A549 (cell line): ENCODE measurements at regions not wholly inside any gene's neighbourhood (a gene's known extent, or its start where the extent isn't known, plus 50 kb on each side); places are given as distances from the start of the nearest gene placed in this dataset.

Source experiments
- ATAC-seq, 2 experiments: fragments of 200-7000 bp in 1 of 2; fragments of >200 bp in 1 of 2; cut with Nextera tagmentation in 1 of 2; cut with Tn5 transposase in 1 of 2; 3 replicates each; pipeline versions ENCODE4 v1.8.0 to v1.9.1; 2018 to 2020; ENCODE audit warnings: mild to moderate bottlenecking in 1 of 2, moderate library complexity in 1 of 2
- CTCF ChIA-PET: fragments of 300-600 bp; sonication (Branson Sonifier 250); formaldehyde crosslinking; extraction: SDS; loops from one replicate; lab custom pipeline; 2021; ENCODE audit warnings: antibody characterized with exemption, inconsistent platforms; lab: Yijun Ruan, JAX
- POLR2A ChIA-PET: fragments of 350-600 bp; formaldehyde crosslinking; extraction: SDS; loops from one replicate; lab custom pipeline; 2021; ENCODE audit warnings: antibody characterized with exemption, inconsistent platforms; lab: Yijun Ruan, JAX
- DNase-seq, 2 experiments: peaks; one replicate each; pipeline versions ENCODE4 v3.0.0 to v3.0.0-alpha.2; 2011 to 2016; ENCODE audit warnings: low read depth in 1 of 2, low spot score in 1 of 2
- FAIRE-seq: peaks from 2 replicates; lab custom pipeline; 2011; peaks lifted over from hg19 to GRCh38; lab: Jason Lieb, UNC
- H3K27ac ChIP-seq, 2 experiments: fragments of >200 bp; sonication (Bioruptor Twin); formaldehyde crosslinking; 3 replicates each; pipeline ENCODE4 v1.5.1; 2016 to 2017
- H3K4me1 ChIP-seq: fragments of >200 bp; sonication (Bioruptor Twin); formaldehyde crosslinking; 3 replicates; pipeline ENCODE4 v1.6.1; 2016
- H3K4me2 ChIP-seq: fragments of >200 bp; sonication (Bioruptor Twin); formaldehyde crosslinking; 3 replicates; pipeline ENCODE4 v1.6.1; 2016
- H3K4me3 ChIP-seq: fragments of >200 bp; sonication (Bioruptor Twin); formaldehyde crosslinking; 3 replicates; pipeline ENCODE4 v1.5.1; 2016
- H3K9me3 ChIP-seq: fragments of >200 bp; sonication (Bioruptor Twin); formaldehyde crosslinking; 3 replicates; pipeline ENCODE4 v1.6.1; 2016
- CBX2 ChIP-seq: fragments of 200-600 bp; sonication (generic); IDR thresholded peaks from 2 replicates; pipeline ENCODE4 v1.6.1; 2016; ENCODE audit warnings: low read depth, mild to moderate bottlenecking, borderline replicate concordance
- CBX8 ChIP-seq: fragments of 200-600 bp; sonication (generic); IDR thresholded peaks from 2 replicates; pipeline ENCODE4 v1.6.1; 2016
- CEBPB ChIP-seq, 2 experiments: fragments of >200 bp in 1 of 2; sonication (Bioruptor Twin) in 1 of 2; formaldehyde crosslinking in 1 of 2; IDR thresholded peaks; 2 replicates each; pipeline ENCODE4 v1.6.1; 2012 to 2016
- EHMT2 ChIP-seq: fragments of 200-600 bp; sonication (generic); IDR thresholded peaks from 2 replicates; pipeline ENCODE4 v1.6.1; 2016; ENCODE audit warnings: antibody characterized with exemption, low read depth, mild to moderate bottlenecking, moderate library complexity
- ESRRA ChIP-seq: fragments of 150-350 bp; IDR thresholded peaks from 2 replicates; pipeline ENCODE4 v1.6.1; 2014; ENCODE audit warnings: mild to moderate bottlenecking, low read length, borderline replicate concordance
- FOSB ChIP-seq: fragments of 250-450 bp; sonication (Bioruptor Pico); IDR thresholded peaks from 2 replicates; pipeline ENCODE4 v1.5.0; 2020; ENCODE audit warnings: mild to moderate bottlenecking, moderate library complexity
- GATA3 ChIP-seq: IDR thresholded peaks from 2 replicates; pipeline ENCODE4 v1.6.1; 2012; ENCODE audit warnings: borderline replicate concordance
- HDAC2 ChIP-seq: fragments of 200-600 bp; sonication (generic); IDR thresholded peaks from 2 replicates; pipeline ENCODE4 v1.6.1; 2016
- HOXB5 ChIP-seq: fragments of 250-450 bp; sonication (Bioruptor Pico); IDR thresholded peaks from 2 replicates; pipeline ENCODE4 v1.5.0; 2020; ENCODE audit warnings: mild to moderate bottlenecking, moderate library complexity
- JUN ChIP-seq, 2 experiments: fragments of >200 bp; sonication (Bioruptor Twin); formaldehyde crosslinking; IDR thresholded peaks; 2 replicates in 1 of 2; 3 replicates in 1 of 2; pipeline ENCODE4 v1.6.1; 2016 to 2017
- JUNB ChIP-seq: fragments of >200 bp; sonication (Bioruptor Twin); formaldehyde crosslinking; IDR thresholded peaks from 2 replicates; pipeline ENCODE4 v1.6.1; 2016
- KDM1A ChIP-seq: fragments of 200-600 bp; sonication (generic); IDR thresholded peaks from 2 replicates; pipeline ENCODE4 v1.6.1; 2016; ENCODE audit warnings: low read depth, mild to moderate bottlenecking
- MAFK ChIP-seq: fragments of 450-650 bp; IDR thresholded peaks from 2 replicates; pipeline ENCODE4 v1.6.1; 2014; ENCODE audit not compliant: partially characterized antibody
- MAZ ChIP-seq: fragments of 150-350 bp; IDR thresholded peaks from 2 replicates; pipeline ENCODE4 v1.6.1; 2014; ENCODE audit warnings: antibody characterized with exemption, low read depth, low read length, borderline replicate concordance
- MYC ChIP-seq: IDR thresholded peaks from 2 replicates; pipeline ENCODE4 v1.6.1; 2012; ENCODE audit warnings: mild to moderate bottlenecking, inconsistent platforms, low read length, improper control_type of control experiment, borderline replicate concordance
- NFE2L2 ChIP-seq: fragments of 150-350 bp; conservative IDR thresholded peaks from 2 replicates; pipeline ENCODE4 v1.6.1; 2014; ENCODE audit warnings: low read length
- NR3C1 ChIP-seq: fragments of >200 bp; sonication (Bioruptor Twin); formaldehyde crosslinking; IDR thresholded peaks from 3 replicates; pipeline ENCODE4 v1.6.1; 2017
- POLR2A ChIP-seq: IDR thresholded peaks from 2 replicates; pipeline ENCODE4 v1.6.1; 2012; ENCODE audit warnings: mild to moderate bottlenecking, low read length
- POLR2AphosphoS2 ChIP-seq: conservative IDR thresholded peaks from 2 replicates; pipeline ENCODE4 v1.6.1; 2012; ENCODE audit warnings: low read length, improper control_type of control experiment, inconsistent platforms
- RCOR1 ChIP-seq: fragments of 150-350 bp; IDR thresholded peaks from 2 replicates; pipeline ENCODE4 v1.6.1; 2014; ENCODE audit warnings: antibody characterized with exemption, low read length, low read depth
- SREBF2 ChIP-seq: fragments of 450-650 bp; IDR thresholded peaks from 2 replicates; pipeline ENCODE4 v1.6.1; 2014; ENCODE audit warnings: mild to moderate bottlenecking, moderate library complexity
- TFCP2L1 ChIP-seq: fragments of 250-450 bp; sonication (Bioruptor Pico); IDR thresholded peaks from 2 replicates; pipeline ENCODE4 v1.5.0; 2021; ENCODE audit warnings: mild to moderate bottlenecking
- TP53 ChIP-seq: fragments of 250-450 bp; sonication (Bioruptor Pico); IDR thresholded peaks from 2 replicates; pipeline ENCODE4 v1.5.0; 2021; ENCODE audit warnings: mild to moderate bottlenecking, moderate library complexity
- ZNF302 ChIP-seq: fragments of 250-450 bp; sonication (Bioruptor Pico); IDR thresholded peaks from 2 replicates; pipeline ENCODE4 v1.9.0; 2021; ENCODE audit warnings: inconsistent platforms, mild to moderate bottlenecking, moderate library complexity
- WGBS: methylation state at CpG from one replicate; pipeline ENCODE4 v1.1.6; 2017; ENCODE audit errors: missing lambda C conversion rate; 5-methylcytosine and 5-hydroxymethylcytosine counted together
- TF ChIP-seq, protein P1 (sequence below): fragments of 150-350 bp; IDR thresholded peaks from 2 replicates; pipeline ENCODE4 v1.6.1; 2014; ENCODE audit warnings: low read depth, mild to moderate bottlenecking, low read length
- TF ChIP-seq, protein P2 (sequence below): IDR thresholded peaks from 2 replicates; pipeline ENCODE4 v1.6.1; 2012; ENCODE audit warnings: low read depth, borderline replicate concordance
- TF ChIP-seq, protein P3 (sequence below): fragments of >200 bp; sonication (Bioruptor Twin); formaldehyde crosslinking; IDR thresholded peaks from 3 replicates; pipeline ENCODE4 v1.6.1; 2016
- TF ChIP-seq, protein P4 (sequence below): fragments of 450-650 bp; IDR thresholded peaks from 2 replicates; pipeline ENCODE4 v1.6.1; 2014; ENCODE audit warnings: antibody characterized with exemption

DNA sequence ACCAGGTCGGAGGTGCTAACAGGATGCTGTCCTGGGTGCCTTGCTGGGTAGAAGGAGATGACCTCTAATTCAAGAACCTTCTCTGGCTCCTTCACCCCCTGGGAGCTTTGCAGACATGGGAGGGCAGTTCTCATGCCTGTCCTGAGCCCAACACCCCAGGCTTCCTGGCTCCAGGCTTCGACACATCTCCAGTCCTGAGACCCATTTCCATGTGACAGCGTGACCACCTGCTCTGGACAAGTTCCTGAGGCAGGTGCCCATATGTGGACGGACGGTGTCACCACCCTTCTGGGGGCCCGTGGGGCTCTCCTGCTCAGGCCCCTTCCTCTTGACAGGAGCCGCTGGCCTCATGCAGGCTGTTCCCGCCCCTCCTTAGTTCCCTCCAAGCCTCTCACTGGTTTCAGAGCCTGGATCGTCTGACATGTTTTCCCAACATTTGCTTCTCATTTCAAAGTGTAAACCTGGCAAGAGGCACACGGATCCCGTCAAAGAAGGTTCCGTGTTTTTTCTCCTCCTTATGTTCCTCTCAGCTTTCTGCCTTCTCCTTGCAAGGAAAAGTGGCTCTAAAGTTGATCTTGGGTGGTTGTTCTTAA lies 291.9 kb upstream of the RTL1 start:
- Histone ChIP-seq H3K4me2 (no peak overlapping the region), H3K27ac (no peak overlapping the region), H3K4me3 (no peak overlapping the region), H3K9me3 (no peaks in the 10 kb centered on the region), H3K4me1 (no peaks in the 10 kb centered on the region)
- FAIRE-seq, result no peak
- ChIA-PET CTCF (interaction anchor here (1.0 to 1.3 kb wide), 2 partner anchors 39 to 1002 kb away, joined by 3 to 4 read pairs; no protein-coding TSS in a partner anchor), POLR2A (no interaction called here)
- 89% methylated on average over 12 of the region's 12 CpGs for WGBS
- ATAC-seq, result no peak
- TF ChIP-seq CEBPB (IDR thresholded peaks at IDR 0.05) (no peak), CBX8 (no peak), GATA3 (no peak), JUNB (no peak), MYC (no peak), NR3C1 (no peak), NFE2L2 (no peak)
- TF ChIP-seq, protein P1, sequence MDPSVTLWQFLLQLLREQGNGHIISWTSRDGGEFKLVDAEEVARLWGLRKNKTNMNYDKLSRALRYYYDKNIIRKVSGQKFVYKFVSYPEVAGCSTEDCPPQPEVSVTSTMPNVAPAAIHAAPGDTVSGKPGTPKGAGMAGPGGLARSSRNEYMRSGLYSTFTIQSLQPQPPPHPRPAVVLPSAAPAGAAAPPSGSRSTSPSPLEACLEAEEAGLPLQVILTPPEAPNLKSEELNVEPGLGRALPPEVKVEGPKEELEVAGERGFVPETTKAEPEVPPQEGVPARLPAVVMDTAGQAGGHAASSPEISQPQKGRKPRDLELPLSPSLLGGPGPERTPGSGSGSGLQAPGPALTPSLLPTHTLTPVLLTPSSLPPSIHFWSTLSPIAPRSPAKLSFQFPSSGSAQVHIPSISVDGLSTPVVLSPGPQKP, result no peak
- TF ChIP-seq, protein P2, sequence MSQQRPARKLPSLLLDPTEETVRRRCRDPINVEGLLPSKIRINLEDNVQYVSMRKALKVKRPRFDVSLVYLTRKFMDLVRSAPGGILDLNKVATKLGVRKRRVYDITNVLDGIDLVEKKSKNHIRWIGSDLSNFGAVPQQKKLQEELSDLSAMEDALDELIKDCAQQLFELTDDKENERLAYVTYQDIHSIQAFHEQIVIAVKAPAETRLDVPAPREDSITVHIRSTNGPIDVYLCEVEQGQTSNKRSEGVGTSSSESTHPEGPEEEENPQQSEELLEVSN, result no peak
- DNase-seq, result no peak

DNA sequence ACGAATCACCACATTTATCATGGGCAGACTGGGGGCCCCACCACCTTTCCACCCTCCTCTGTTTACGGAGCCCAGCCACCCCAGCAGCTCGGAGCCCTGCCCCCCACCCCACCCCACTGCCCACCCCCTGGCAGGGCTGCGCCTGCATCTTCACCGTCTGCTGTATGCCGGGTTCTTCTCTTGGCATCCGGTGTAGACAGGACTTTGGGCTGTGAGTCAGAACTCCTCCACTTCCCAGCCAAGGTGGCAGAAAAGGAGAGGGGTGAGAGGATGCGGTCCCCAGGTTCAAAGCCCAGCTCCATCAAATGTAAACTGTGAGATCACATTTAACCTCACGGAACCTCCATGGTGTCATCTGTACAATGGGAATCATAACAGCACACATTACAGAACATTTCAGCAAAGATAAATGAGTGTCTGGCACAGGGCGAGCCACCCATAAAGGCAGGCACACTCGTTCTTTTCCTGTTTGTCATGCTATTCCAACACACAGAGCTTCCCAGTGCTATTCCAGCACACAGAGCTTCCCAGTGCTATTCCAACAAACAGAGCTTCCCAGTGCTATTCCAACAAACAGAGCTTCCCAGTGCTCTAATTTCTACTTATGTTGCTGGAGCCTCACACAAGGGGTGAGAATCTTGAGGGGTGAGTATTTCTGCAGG lies 292.7 kb upstream of the RTL1 start:
- WGBS, result 90% methylated on average over 6 of the region's 11 CpGs
- H3K27ac ChIP-seq, result no peak overlapping the region
- no peak for ATAC-seq
- no peak for DNase-seq
- H3K9me3 ChIP-seq, result no peaks in the 10 kb centered on the region
- FAIRE-seq, result no peak
- CTCF ChIA-PET, result interaction anchor here (0.6 to 1.3 kb wide), 3 partner anchors 39 to 1003 kb away, joined by 3 to 4 read pairs (median 3); no protein-coding TSS in a partner anchor
- no peak overlapping the region for H3K4me2 ChIP-seq
- POLR2A ChIA-PET, result no interaction called here
- H3K4me3 ChIP-seq, result no peak overlapping the region
- no peaks in the 10 kb centered on the region for H3K4me1 ChIP-seq
- TF ChIP-seq MAZ (no peak), CBX2 (no peak), KDM1A (no peak), GATA3 (no peak), MAFK (no peak), TP53 (CRISPR knock-in tag) (no peak)

DNA sequence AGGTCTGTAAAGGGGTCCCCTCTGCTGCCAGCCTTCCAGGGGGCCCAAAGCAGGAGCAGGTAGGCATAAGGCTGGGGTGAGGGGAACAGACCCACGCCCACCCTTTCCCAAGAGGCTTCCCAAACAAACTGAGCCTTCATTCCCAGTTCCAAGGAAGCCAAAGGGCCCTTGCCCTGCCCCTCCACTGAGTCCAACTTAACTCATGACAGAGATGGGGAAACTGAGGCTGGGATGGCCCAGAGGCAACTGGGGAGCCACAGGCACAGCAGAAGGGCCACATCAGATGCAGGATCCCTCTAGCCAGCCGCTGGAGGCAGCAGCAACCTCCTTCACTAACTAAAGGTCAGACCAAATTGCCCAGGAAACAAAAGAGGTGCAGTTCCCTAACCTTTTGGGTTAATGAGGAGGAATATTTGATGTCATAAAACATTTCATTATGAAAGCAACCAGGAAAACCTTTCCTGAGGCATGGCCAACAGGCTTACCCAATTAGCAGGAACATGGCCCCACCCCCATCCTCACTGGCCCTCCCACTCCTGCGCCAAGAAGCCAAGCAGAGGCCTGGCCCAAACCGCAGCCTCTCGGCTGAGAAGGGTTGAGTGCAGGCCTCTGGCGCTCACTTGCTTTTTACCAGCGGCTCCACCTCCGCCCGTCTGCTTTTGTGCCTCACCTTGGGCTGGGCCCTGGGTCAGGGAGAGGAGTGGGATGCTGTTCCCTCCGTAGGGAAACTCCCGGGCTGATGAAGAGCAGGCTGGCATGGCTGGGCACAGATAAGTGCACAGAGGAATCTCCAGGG lies 293.5 kb upstream of the RTL1 start:
- Histone ChIP-seq H3K4me2 (no peak overlapping the region), H3K9me3 (no peaks in the 10 kb centered on the region), H3K4me1 (no peaks in the 10 kb centered on the region), H3K27ac (no peak overlapping the region), H3K4me3 (no peak overlapping the region)
- ATAC-seq (no peak), DNase-seq (no peak), FAIRE-seq (no peak)
- ChIA-PET POLR2A (no interaction called here), CTCF (interaction anchor here (0.6 kb wide), 1 partner anchor 75 kb away, joined by 3 read pairs; no protein-coding TSS in a partner anchor)
- no peak for TF ChIP-seq JUN (IDR thresholded peaks at IDR 0.05)
- TF ChIP-seq SREBF2, result no peak
- no peak for TF ChIP-seq FOSB (CRISPR knock-in tag)
- TF ChIP-seq POLR2A, result no peak
- TF ChIP-seq RCOR1, result no peak
- TF ChIP-seq, protein P3, sequence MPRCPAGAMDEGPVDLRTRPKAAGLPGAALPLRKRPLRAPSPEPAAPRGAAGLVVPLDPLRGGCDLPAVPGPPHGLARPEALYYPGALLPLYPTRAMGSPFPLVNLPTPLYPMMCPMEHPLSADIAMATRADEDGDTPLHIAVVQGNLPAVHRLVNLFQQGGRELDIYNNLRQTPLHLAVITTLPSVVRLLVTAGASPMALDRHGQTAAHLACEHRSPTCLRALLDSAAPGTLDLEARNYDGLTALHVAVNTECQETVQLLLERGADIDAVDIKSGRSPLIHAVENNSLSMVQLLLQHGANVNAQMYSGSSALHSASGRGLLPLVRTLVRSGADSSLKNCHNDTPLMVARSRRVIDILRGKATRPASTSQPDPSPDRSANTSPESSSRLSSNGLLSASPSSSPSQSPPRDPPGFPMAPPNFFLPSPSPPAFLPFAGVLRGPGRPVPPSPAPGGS, result no peak
- TF ChIP-seq, protein P4, sequence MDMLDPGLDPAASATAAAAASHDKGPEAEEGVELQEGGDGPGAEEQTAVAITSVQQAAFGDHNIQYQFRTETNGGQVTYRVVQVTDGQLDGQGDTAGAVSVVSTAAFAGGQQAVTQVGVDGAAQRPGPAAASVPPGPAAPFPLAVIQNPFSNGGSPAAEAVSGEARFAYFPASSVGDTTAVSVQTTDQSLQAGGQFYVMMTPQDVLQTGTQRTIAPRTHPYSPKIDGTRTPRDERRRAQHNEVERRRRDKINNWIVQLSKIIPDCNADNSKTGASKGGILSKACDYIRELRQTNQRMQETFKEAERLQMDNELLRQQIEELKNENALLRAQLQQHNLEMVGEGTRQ, result no peak
- no peak for TF ChIP-seq HDAC2
- TF ChIP-seq TFCP2L1, result no peak
- TF ChIP-seq ZNF302 (CRISPR knock-in tag), result no peak
- no peak for TF ChIP-seq HOXB5 (CRISPR knock-in tag)
- no peak for TF ChIP-seq ESRRA
- TF ChIP-seq EHMT2, result no peak
- TF ChIP-seq POLR2AphosphoS2, result no peak
- no peak for TF ChIP-seq TP53 (CRISPR knock-in tag)
- no peak for TF ChIP-seq MAFK
- no peak for TF ChIP-seq NFE2L2
- TF ChIP-seq CBX2, result no peak
- no peak for TF ChIP-seq CEBPB (IDR thresholded peaks at IDR 0.05)
- no peak for TF ChIP-seq MYC
- 94% methylated on average over 10 of the region's 11 CpGs for WGBS
